ENCODE measurements at regions not wholly inside any gene's neighbourhood (a gene's known extent, or its start where the extent isn't known, plus 50 kb on each side); places are given as distances from the start of the nearest gene placed in this dataset.

- no peak for TF ChIP-seq CTCF (conservative IDR thresholded peaks at IDR 0.05; ENCODE audit: low read depth in 2 of 2)
These were observed 241.8 kb upstream of the PRSS58 start (continued) for GRCh38 chr7:142499635-142500034.

- H3K9me3 Mint-ChIP-seq: no peaks in the 10 kb centered on the region
- H3K36me3 Mint-ChIP-seq (ENCODE audit: low read depth): no peaks in the 10 kb centered on the region
- no peak overlapping the region for H3K27ac ChIP-seq (ENCODE audit: low read depth)
- no peaks in the 10 kb centered on the region for H3K27me3 ChIP-seq (ENCODE audit: insufficient read depth)
- H2AFZ ChIP-seq: no peak overlapping the region
- no peak overlapping the region for H3K4me2 ChIP-seq
- no peak overlapping the region for H3K4me3 Mint-ChIP-seq
- no peaks in the 10 kb centered on the region for H3K79me2 ChIP-seq (replicated peaks; ENCODE audit: insufficient read depth)
- H4K20me1 ChIP-seq (replicated peaks; ENCODE audit: insufficient read depth): no peaks in the 10 kb centered on the region
- no peak overlapping the region for H3K4me3 ChIP-seq
- no peaks in the 10 kb centered on the region for H3K9me2 ChIP-seq (ENCODE audit: insufficient read depth)
- DNase-seq (ENCODE audit: low spot score): no peak
- no peaks in the 10 kb centered on the region for H3K36me3 ChIP-seq (ENCODE audit: insufficient read depth)
- H3K27ac Mint-ChIP-seq: no peak overlapping the region
- peaks cover 4% of the 10 kb centered on the region for H3K27me3 Mint-ChIP-seq (ENCODE audit: insufficient read depth, low read depth, poor library complexity)
- no peak for ATAC-seq
- H3F3A ChIP-seq (replicated peaks; ENCODE audit: low read depth): no peaks in the 10 kb centered on the region
- H3K4me1 ChIP-seq (ENCODE audit: insufficient read depth): no peaks in the 10 kb centered on the region
- H3K4me1 Mint-ChIP-seq: peaks cover 6% of the 10 kb centered on the region; the same call in 2 of the 3 replicates
- TF ChIP-seq JUNB (IDR thresholded peaks at IDR 0.05; ENCODE audit: unreplicated experiment) (no peak), STAT1 (IDR thresholded peaks at IDR 0.05; ENCODE audit: unreplicated experiment) (no peak), EZH2 (IDR thresholded peaks at IDR 0.05; ENCODE audit: low read depth, unreplicated experiment) (no peak), CREB1 (CRISPR knock-in tag; IDR thresholded peaks at IDR 0.05; ENCODE audit: low read depth) (no peak), NANOG (IDR thresholded peaks at IDR 0.05; ENCODE audit: borderline replicate concordance) (no peak), ETS1 (IDR thresholded peaks at IDR 0.05) (no peak)
- TF ChIP-seq, protein P1, sequence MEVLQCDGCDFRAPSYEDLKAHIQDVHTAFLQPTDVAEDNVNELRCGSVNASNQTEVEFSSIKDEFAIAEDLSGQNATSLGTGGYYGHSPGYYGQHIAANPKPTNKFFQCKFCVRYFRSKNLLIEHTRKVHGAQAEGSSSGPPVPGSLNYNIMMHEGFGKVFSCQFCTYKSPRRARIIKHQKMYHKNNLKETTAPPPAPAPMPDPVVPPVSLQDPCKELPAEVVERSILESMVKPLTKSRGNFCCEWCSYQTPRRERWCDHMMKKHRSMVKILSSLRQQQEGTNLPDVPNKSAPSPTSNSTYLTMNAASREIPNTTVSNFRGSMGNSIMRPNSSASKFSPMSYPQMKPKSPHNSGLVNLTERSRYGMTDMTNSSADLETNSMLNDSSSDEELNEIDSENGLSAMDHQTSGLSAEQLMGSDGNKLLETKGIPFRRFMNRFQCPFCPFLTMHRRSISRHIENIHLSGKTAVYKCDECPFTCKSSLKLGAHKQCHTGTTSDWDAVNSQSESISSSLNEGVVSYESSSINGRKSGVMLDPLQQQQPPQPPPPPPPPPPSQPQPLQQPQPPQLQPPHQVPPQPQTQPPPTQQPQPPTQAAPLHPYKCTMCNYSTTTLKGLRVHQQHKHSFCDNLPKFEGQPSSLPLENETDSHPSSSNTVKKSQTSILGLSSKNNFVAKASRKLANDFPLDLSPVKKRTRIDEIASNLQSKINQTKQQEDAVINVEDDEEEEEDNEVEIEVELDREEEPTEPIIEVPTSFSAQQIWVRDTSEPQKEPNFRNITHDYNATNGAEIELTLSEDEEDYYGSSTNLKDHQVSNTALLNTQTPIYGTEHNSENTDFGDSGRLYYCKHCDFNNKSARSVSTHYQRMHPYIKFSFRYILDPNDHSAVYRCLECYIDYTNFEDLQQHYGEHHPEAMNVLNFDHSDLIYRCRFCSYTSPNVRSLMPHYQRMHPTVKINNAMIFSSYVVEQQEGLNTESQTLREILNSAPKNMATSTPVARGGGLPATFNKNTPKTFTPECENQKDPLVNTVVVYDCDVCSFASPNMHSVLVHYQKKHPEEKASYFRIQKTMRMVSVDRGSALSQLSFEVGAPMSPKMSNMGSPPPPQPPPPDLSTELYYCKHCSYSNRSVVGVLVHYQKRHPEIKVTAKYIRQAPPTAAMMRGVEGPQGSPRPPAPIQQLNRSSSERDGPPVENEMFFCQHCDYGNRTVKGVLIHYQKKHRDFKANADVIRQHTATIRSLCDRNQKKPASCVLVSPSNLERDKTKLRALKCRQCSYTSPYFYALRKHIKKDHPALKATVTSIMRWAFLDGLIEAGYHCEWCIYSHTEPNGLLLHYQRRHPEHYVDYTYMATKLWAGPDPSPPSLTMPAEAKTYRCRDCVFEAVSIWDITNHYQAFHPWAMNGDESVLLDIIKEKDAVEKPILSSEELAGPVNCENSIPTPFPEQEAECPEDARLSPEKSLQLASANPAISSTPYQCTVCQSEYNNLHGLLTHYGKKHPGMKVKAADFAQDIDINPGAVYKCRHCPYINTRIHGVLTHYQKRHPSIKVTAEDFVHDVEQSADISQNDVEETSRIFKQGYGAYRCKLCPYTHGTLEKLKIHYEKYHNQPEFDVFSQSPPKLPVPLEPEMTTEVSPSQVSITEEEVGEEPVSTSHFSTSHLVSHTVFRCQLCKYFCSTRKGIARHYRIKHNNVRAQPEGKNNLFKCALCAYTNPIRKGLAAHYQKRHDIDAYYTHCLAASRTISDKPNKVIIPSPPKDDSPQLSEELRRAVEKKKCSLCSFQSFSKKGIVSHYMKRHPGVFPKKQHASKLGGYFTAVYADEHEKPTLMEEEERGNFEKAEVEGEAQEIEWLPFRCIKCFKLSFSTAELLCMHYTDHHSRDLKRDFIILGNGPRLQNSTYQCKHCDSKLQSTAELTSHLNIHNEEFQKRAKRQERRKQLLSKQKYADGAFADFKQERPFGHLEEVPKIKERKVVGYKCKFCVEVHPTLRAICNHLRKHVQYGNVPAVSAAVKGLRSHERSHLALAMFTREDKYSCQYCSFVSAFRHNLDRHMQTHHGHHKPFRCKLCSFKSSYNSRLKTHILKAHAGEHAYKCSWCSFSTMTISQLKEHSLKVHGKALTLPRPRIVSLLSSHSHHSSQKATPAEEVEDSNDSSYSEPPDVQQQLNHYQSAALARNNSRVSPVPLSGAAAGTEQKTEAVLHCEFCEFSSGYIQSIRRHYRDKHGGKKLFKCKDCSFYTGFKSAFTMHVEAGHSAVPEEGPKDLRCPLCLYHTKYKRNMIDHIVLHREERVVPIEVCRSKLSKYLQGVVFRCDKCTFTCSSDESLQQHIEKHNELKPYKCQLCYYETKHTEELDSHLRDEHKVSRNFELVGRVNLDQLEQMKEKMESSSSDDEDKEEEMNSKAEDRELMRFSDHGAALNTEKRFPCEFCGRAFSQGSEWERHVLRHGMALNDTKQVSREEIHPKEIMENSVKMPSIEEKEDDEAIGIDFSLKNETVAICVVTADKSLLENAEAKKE (CRISPR knock-in tag; IDR thresholded peaks at IDR 0.05): no peak
- TF ChIP-seq, protein P2, sequence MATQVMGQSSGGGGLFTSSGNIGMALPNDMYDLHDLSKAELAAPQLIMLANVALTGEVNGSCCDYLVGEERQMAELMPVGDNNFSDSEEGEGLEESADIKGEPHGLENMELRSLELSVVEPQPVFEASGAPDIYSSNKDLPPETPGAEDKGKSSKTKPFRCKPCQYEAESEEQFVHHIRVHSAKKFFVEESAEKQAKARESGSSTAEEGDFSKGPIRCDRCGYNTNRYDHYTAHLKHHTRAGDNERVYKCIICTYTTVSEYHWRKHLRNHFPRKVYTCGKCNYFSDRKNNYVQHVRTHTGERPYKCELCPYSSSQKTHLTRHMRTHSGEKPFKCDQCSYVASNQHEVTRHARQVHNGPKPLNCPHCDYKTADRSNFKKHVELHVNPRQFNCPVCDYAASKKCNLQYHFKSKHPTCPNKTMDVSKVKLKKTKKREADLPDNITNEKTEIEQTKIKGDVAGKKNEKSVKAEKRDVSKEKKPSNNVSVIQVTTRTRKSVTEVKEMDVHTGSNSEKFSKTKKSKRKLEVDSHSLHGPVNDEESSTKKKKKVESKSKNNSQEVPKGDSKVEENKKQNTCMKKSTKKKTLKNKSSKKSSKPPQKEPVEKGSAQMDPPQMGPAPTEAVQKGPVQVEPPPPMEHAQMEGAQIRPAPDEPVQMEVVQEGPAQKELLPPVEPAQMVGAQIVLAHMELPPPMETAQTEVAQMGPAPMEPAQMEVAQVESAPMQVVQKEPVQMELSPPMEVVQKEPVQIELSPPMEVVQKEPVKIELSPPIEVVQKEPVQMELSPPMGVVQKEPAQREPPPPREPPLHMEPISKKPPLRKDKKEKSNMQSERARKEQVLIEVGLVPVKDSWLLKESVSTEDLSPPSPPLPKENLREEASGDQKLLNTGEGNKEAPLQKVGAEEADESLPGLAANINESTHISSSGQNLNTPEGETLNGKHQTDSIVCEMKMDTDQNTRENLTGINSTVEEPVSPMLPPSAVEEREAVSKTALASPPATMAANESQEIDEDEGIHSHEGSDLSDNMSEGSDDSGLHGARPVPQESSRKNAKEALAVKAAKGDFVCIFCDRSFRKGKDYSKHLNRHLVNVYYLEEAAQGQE (IDR thresholded peaks at IDR 0.05; ENCODE audit: unreplicated experiment): no peak
These were observed 240.5 kb upstream of the PRSS58 start for GRCh38 chr7:142498364-142498763.

Data from GM23338 (cell line).